H1 (cell line): ENCODE measurements at regions not wholly inside any gene's neighbourhood (a gene's known extent, or its start where the extent isn't known, plus 50 kb on each side); places are given as distances from the start of the nearest gene placed in this dataset.

ENCODE experiments used
- CTCF ChIA-PET: fragments of 300-600 bp; sonication (Branson Sonifier 250); formaldehyde crosslinking; loops from one replicate; lab custom pipeline; 2021; ENCODE audit not compliant: partially characterized antibody; lab: Charles Lee
- POLR2A ChIA-PET: fragments of 300-600 bp; sonication (Branson Sonifier 250); formaldehyde crosslinking; loops from one replicate; lab custom pipeline; 2021; ENCODE audit warnings: inconsistent platforms; ENCODE audit not compliant: partially characterized antibody; lab: Charles Lee
- DNase-seq, 2 experiments: peaks; one replicate each; pipeline versions ENCODE4 v3.0.0 to v3.0.0-alpha.2; 2010 to 2022; ENCODE audit warnings: low spot score in 2 of 2, low read depth in 1 of 2, mixed read lengths in 1 of 2
- FAIRE-seq: peaks from 2 replicates; lab custom pipeline; 2011; peaks lifted over from hg19 to GRCh38; lab: Jason Lieb, UNC
- H2AFZ ChIP-seq: 2 replicates; pipeline ENCODE4 v1.8.1; 2012; ENCODE audit warnings: low read length, inconsistent platforms
- H2AK5ac ChIP-seq: 2 replicates; pipeline ENCODE4 v1.6.1; 2013; ENCODE audit warnings: low read depth, low read length
- H2BK120ac ChIP-seq: replicated peaks from 2 replicates; pipeline ENCODE3; 2013; ENCODE audit warnings: low read depth, low read length, inconsistent platforms
- H2BK12ac ChIP-seq: 2 replicates; pipeline ENCODE4 v1.6.1; 2013; ENCODE audit warnings: low read depth, low read length
- H2BK15ac ChIP-seq: 2 replicates; pipeline ENCODE4 v1.6.1; 2013; ENCODE audit warnings: low read length
- H2BK20ac ChIP-seq: 2 replicates; pipeline ENCODE4 v1.6.1; 2013; ENCODE audit warnings: low read length
- H2BK5ac ChIP-seq: 2 replicates; pipeline ENCODE4 v1.6.1; 2013; ENCODE audit warnings: low read depth, low read length
- H3K14ac ChIP-seq: 2 replicates; pipeline ENCODE4 v1.6.1; 2013; ENCODE audit warnings: inconsistent platforms; ENCODE audit not compliant: insufficient read length
- H3K18ac ChIP-seq: 2 replicates; pipeline ENCODE4 v1.6.1; 2013; ENCODE audit warnings: low read length; ENCODE audit errors: extremely low read depth
- H3K23ac ChIP-seq: 2 replicates; pipeline ENCODE4 v1.6.1; 2013; ENCODE audit warnings: inconsistent platforms; ENCODE audit not compliant: insufficient read length
- H3K23me2 ChIP-seq: 2 replicates; pipeline ENCODE4 v1.6.1; 2013; ENCODE audit warnings: low read depth, low read length
- H3K27ac ChIP-seq: 2 replicates; pipeline ENCODE4 v1.6.1; 2011; ENCODE audit warnings: low read depth, low read length, inconsistent platforms
- H3K27me3 ChIP-seq, 4 experiments: replicated peaks in 1 of 4; 1 replicate in 1 of 4; 2 replicates in 3 of 4; pipeline versions ENCODE4 v1.6.1 to v1.8.1; 2011 to 2013; ENCODE audit warnings: low read length in 3 of 4, mild to moderate bottlenecking in 3 of 4, inconsistent platforms in 2 of 4, mixed read lengths in 2 of 4, moderate library complexity in 1 of 4; ENCODE audit not compliant: control insufficient read depth in 3 of 4, insufficient read depth in 3 of 4; ENCODE audit errors: extremely low read depth in 1 of 4
- H3K36me3 ChIP-seq, 4 experiments: 2 replicates each; pipeline versions ENCODE4 v1.6.1 to v1.8.1; 2011 to 2013; ENCODE audit warnings: mild to moderate bottlenecking in 4 of 4, low read length in 3 of 4, moderate library complexity in 2 of 4, control low read depth in 1 of 4, inconsistent platforms in 1 of 4; ENCODE audit not compliant: insufficient read depth in 4 of 4, control insufficient read depth in 2 of 4
- H3K4ac ChIP-seq: replicated peaks from 2 replicates; pipeline ENCODE3; 2013; ENCODE audit warnings: low read length, low read depth, mixed read lengths, inconsistent platforms; ENCODE audit not compliant: insufficient read length
- H3K4me1 ChIP-seq, 4 experiments: replicated peaks in 1 of 4; 1 replicate in 1 of 4; 2 replicates in 3 of 4; pipeline versions ENCODE4 v1.6.1 to v1.8.1; 2011 to 2013; ENCODE audit warnings: low read length in 3 of 4, inconsistent platforms in 2 of 4, mixed read lengths in 1 of 4; ENCODE audit not compliant: insufficient read depth in 4 of 4, control insufficient read depth in 3 of 4
- H3K4me2 ChIP-seq, 2 experiments: 2 replicates each; pipeline versions ENCODE4 v1.6.1 to v1.8.1; 2011 to 2013; ENCODE audit warnings: low read depth in 2 of 2, low read length in 2 of 2, control low read depth in 1 of 2, inconsistent platforms in 1 of 2, mild to moderate bottlenecking in 1 of 2; ENCODE audit not compliant: insufficient read depth in 1 of 2
- H3K4me3 ChIP-seq, 4 experiments: fragments of 200-600, 300-600 bp in 1 of 4; sonication (generic), shearing (Covaris generic), sonication (Bioruptor Twin) in 1 of 4; 2 replicates each; pipeline versions ENCODE4 v1.5.1 to v1.8.1; 2011 to 2016; ENCODE audit warnings: low read length in 4 of 4, low read depth in 3 of 4, control low read depth in 2 of 4, inconsistent platforms in 2 of 4, mild to moderate bottlenecking in 2 of 4, mixed read lengths in 1 of 4, moderate library complexity in 1 of 4; ENCODE audit not compliant: insufficient read depth in 2 of 4; ENCODE audit errors: extremely low read depth in 1 of 4
- H3K56ac ChIP-seq: replicated peaks from 2 replicates; pipeline ENCODE3; 2013; ENCODE audit warnings: low read depth, mild to moderate bottlenecking, mixed read lengths, low read length, inconsistent platforms; ENCODE audit not compliant: insufficient read length
- H3K79me1 ChIP-seq: 2 replicates; pipeline ENCODE4 v1.6.1; 2013; ENCODE audit warnings: low read depth, low read length, control low read depth
- H3K79me2 ChIP-seq, 2 experiments: 2 replicates each; pipeline versions ENCODE4 v1.6.1 to v1.8.1; 2012 to 2013; ENCODE audit warnings: low read length in 2 of 2, mild to moderate bottlenecking in 2 of 2, inconsistent platforms in 1 of 2; ENCODE audit not compliant: insufficient read depth in 2 of 2, control insufficient read depth in 1 of 2
- H3K9ac ChIP-seq, 4 experiments: replicated peaks in 1 of 4; 1 replicate in 1 of 4; 2 replicates in 3 of 4; pipeline versions ENCODE4 v1.6.1 to v1.8.1; 2011 to 2013; ENCODE audit warnings: low read depth in 3 of 4, low read length in 3 of 4, control low read depth in 2 of 4, mild to moderate bottlenecking in 2 of 4, moderate library complexity in 2 of 4, inconsistent platforms in 1 of 4; ENCODE audit errors: extremely low read depth in 1 of 4
- H3K9me3 ChIP-seq, 2 experiments: 2 replicates each; pipeline versions ENCODE4 v1.6.1 to v1.8.1; 2012 to 2013; ENCODE audit warnings: mild to moderate bottlenecking in 2 of 2, moderate library complexity in 2 of 2, control low read depth in 1 of 2, inconsistent platforms in 1 of 2, low read depth in 1 of 2, low read length in 1 of 2, mixed read lengths in 1 of 2; ENCODE audit not compliant: insufficient read depth in 2 of 2
- H4K20me1 ChIP-seq, 2 experiments: replicated peaks in 1 of 2; 2 replicates each; pipeline versions ENCODE3 to v1.8.1; 2011 to 2013; ENCODE audit warnings: inconsistent platforms in 2 of 2, low read length in 2 of 2, mild to moderate bottlenecking in 1 of 2; ENCODE audit not compliant: insufficient read depth in 2 of 2, control insufficient read depth in 1 of 2
- H4K5ac ChIP-seq: 2 replicates; pipeline ENCODE4 v1.6.1; 2013; ENCODE audit warnings: low read length, low read depth, mixed read lengths, inconsistent platforms; ENCODE audit not compliant: insufficient read length
- H4K8ac ChIP-seq: 2 replicates; pipeline ENCODE4 v1.8.0; 2013; ENCODE audit warnings: mild to moderate bottlenecking, moderate library complexity, low read length, inconsistent platforms; ENCODE audit not compliant: insufficient read depth; ENCODE audit errors: extremely low read depth
- H4K91ac ChIP-seq: replicated peaks from 2 replicates; pipeline ENCODE3; 2013; ENCODE audit warnings: low read length, mixed read lengths, inconsistent platforms; ENCODE audit not compliant: insufficient read length
- CBX8 ChIP-seq: fragments of 300-800, 300-1000 bp; sonication (generic); IDR thresholded peaks from 2 replicates; pipeline ENCODE4 v1.7.1; 2016; ENCODE audit warnings: low read depth, low read length, borderline replicate concordance
- CHD2 ChIP-seq: IDR thresholded peaks from 2 replicates; pipeline ENCODE4 v1.6.1; 2012; ENCODE audit warnings: low read length, improper control_type of control experiment
- EP300 ChIP-seq, 2 experiments: IDR thresholded peaks; 1 replicate in 1 of 2; 2 replicates in 1 of 2; pipeline ENCODE4 v1.6.1; 2011 to 2012; ENCODE audit warnings: low read depth in 2 of 2, low read length in 2 of 2, mild to moderate bottlenecking in 2 of 2, borderline replicate concordance in 1 of 2, inconsistent platforms in 1 of 2, moderate library complexity in 1 of 2
- HDAC6 ChIP-seq: IDR thresholded peaks from one replicate; pipeline ENCODE4 v1.7.1; 2012; ENCODE audit warnings: low read depth, mild to moderate bottlenecking, inconsistent platforms, low read length, moderate library complexity
- NRF1 ChIP-seq: IDR thresholded peaks from 2 replicates; pipeline ENCODE4 v1.6.1; 2011; ENCODE audit warnings: mild to moderate bottlenecking, low read depth, low read length, improper control_type of control experiment
- PHF8 ChIP-seq: fragments of 200-600 bp; sonication (generic); conservative IDR thresholded peaks from 2 replicates; pipeline ENCODE4 v1.7.1; 2012; ENCODE audit warnings: low read depth, mild to moderate bottlenecking, inconsistent platforms, low read length, moderate library complexity
- POU5F1 ChIP-seq: IDR thresholded peaks from 2 replicates; pipeline ENCODE4 v1.6.1; 2011; ENCODE audit warnings: low read depth, mild to moderate bottlenecking, low read length, moderate library complexity
- RNF2 ChIP-seq: fragments of 200-900, 300-1000 bp; sonication (generic); IDR thresholded peaks from 2 replicates; pipeline ENCODE4 v1.7.1; 2016; ENCODE audit warnings: borderline replicate concordance, low read depth, mild to moderate bottlenecking, antibody characterized with exemption, low read length; ENCODE audit not compliant: poor library complexity, severe bottlenecking; ENCODE audit errors: missing control alignments
- SAP30 ChIP-seq: fragments of 300-600 bp; sonication (generic); IDR thresholded peaks from 2 replicates; pipeline ENCODE4 v1.7.1; 2012; ENCODE audit warnings: low read length, moderate library complexity, mild to moderate bottlenecking, inconsistent platforms; ENCODE audit not compliant: insufficient read depth, insufficient replicate concordance
- SRF ChIP-seq: IDR thresholded peaks from 2 replicates; pipeline ENCODE4 v1.6.1; 2011; ENCODE audit warnings: mild to moderate bottlenecking, low read depth, low read length, moderate library complexity
- TAF1 ChIP-seq: IDR thresholded peaks from 2 replicates; pipeline ENCODE4 v1.6.1; 2011; ENCODE audit warnings: mild to moderate bottlenecking, low read depth, low read length
- TCF12 ChIP-seq: IDR thresholded peaks from 2 replicates; pipeline ENCODE4 v1.6.1; 2011; ENCODE audit warnings: low read depth, mild to moderate bottlenecking, low read length
- TEAD4 ChIP-seq: IDR thresholded peaks from 2 replicates; pipeline ENCODE4 v1.6.1; 2012; ENCODE audit warnings: low read depth, low read length, inconsistent platforms, mixed read lengths
- YY1 ChIP-seq: IDR thresholded peaks from 2 replicates; pipeline ENCODE4 v1.6.1; 2011; ENCODE audit warnings: low read depth, mild to moderate bottlenecking, low read length
- WGBS, 2 experiments: shearing (Covaris generic) in 1 of 2; methylation state at CpG; one replicate each; pipeline versions ENCODE4 v1.1.6 to v1.1.7; 2013 to 2015; ENCODE audit warnings: low lambda C conversion rate in 2 of 2, mixed read lengths in 2 of 2, inconsistent platforms in 1 of 2, low coverage in 1 of 2, missing lambda C conversion rate in 1 of 2; ENCODE audit not compliant: insufficient replicate concordance in 2 of 2, insufficient coverage in 1 of 2, insufficient read length in 1 of 2; ENCODE audit errors: extremely low coverage in 1 of 2, missing lambda C conversion rate in 1 of 2; 5-methylcytosine and 5-hydroxymethylcytosine counted together
- TF ChIP-seq, protein P1 (sequence below): IDR thresholded peaks from 2 replicates; pipeline ENCODE4 v1.6.1; 2012; ENCODE audit warnings: inconsistent platforms

DNA sequence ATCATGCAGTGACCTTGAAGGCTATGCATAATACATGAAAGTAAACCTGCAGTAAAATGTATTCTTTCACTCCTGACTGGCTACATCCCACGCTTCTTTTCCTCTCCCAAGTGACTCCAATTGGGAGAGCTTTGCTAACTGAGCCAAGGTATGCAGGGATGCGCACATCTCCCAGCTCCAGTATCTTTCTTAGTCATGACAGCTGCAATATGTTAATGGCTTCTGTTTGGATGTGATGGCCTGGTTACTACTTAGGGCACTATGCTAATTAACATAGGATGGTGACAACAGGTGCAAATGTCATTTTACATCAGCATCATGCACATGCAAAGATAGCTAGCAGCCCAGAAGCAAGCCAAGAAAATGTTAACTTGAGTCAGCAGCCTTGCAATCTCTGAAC lies 134.7 kb downstream of the POU4F1 start:
- ChIA-PET POLR2A (no interaction called here), CTCF (no interaction called here)
- no peak overlapping the region for H2BK15ac ChIP-seq
- no peak overlapping the region for H2AFZ ChIP-seq
- H4K91ac ChIP-seq: no peak overlapping the region
- H4K8ac ChIP-seq: no peak overlapping the region
- TF ChIP-seq HDAC6 (no peak), EP300 (IDR thresholded peaks at IDR 0.05; ENCODE audit: borderline replicate concordance in 1 of 2, low read depth in 2 of 2, low read length in 2 of 2) (no peak), SRF (no peak), NRF1 (no peak), RNF2 (no peak), CBX8 (no peak), TCF12 (no peak), POU5F1 (no peak), SAP30 (no peak), YY1 (no peak), PHF8 (no peak), TAF1 (no peak), TEAD4 (no peak), CHD2 (no peak)
- TF ChIP-seq, protein P1, sequence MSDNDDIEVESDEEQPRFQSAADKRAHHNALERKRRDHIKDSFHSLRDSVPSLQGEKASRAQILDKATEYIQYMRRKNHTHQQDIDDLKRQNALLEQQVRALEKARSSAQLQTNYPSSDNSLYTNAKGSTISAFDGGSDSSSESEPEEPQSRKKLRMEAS: no peak
- H2BK5ac ChIP-seq: no peak overlapping the region
- 85% methylated on average over 2 of the region's 2 CpGs; no CpG with 5 or more reads in 1 of the 2 experiments for WGBS, 2 experiments
- H3K36me3 ChIP-seq: no peaks in the 10 kb centered on the region
- DNase-seq (no peak), FAIRE-seq (no peak)
- H3K79me1 ChIP-seq: no peaks in the 10 kb centered on the region
- no peaks in the 10 kb centered on the region for H3K9me3 ChIP-seq
- H3K23ac ChIP-seq: no peak overlapping the region
- H3K79me2 ChIP-seq: no peaks in the 10 kb centered on the region
- H3K27me3 ChIP-seq: no peaks in the 10 kb centered on the region
- no peaks in the 10 kb centered on the region for H3K23me2 ChIP-seq
- H3K4ac ChIP-seq: no peak overlapping the region
- no peak overlapping the region for H3K18ac ChIP-seq
- peaks cover 0 to 3% (median 0%) of the 10 kb centered on the region in 4 experiments; a peak in 1 of 7 replicates for H3K4me1 ChIP-seq
- no peak overlapping the region for H2AK5ac ChIP-seq
- H3K4me3 ChIP-seq: no peak overlapping the region
- no peak overlapping the region for H2BK120ac ChIP-seq
- H3K56ac ChIP-seq: no peak overlapping the region
- H4K20me1 ChIP-seq: no peaks in the 10 kb centered on the region
- no peak overlapping the region for H3K4me2 ChIP-seq
- H3K27ac ChIP-seq: no peak overlapping the region
- H3K9ac ChIP-seq: no peak overlapping the region
- H2BK20ac ChIP-seq: no peak overlapping the region
- no peak overlapping the region for H2BK12ac ChIP-seq
- no peak overlapping the region for H3K14ac ChIP-seq
- H4K5ac ChIP-seq: no peak overlapping the region
